ENCODE measurements at regions not wholly inside any gene's neighbourhood (a gene's known extent, or its start where the extent isn't known, plus 50 kb on each side); places are given as distances from the start of the nearest gene placed in this dataset.

- Histone ChIP-seq H3K9me3 (ENCODE audit: control insufficient read depth, low read length) (no peaks in the 10 kb centered on the region), H3K4me1 (ENCODE audit: control insufficient read depth, insufficient read depth, low read length, poor library complexity, severe bottlenecking) (no peaks in the 10 kb centered on the region), H3K4me3 (ENCODE audit: extremely low read depth, insufficient read depth, low read length, poor library complexity, severe bottlenecking) (no peak overlapping the region), H3K36me3 (ENCODE audit: control insufficient read depth, insufficient read depth, low read length) (no peaks in the 10 kb centered on the region), H3K27ac (ENCODE audit: low read depth, low read length, severe bottlenecking) (no peak overlapping the region)
- WGBS, 2 experiments (ENCODE audit: insufficient coverage in 2 of 2) = 100% methylated on average over 3 to 4 of the region's 4 CpGs
Observed at GRCh38 chr1:195946500-195946899, 661.7 kb downstream of the KCNT2 start.

DNA sequence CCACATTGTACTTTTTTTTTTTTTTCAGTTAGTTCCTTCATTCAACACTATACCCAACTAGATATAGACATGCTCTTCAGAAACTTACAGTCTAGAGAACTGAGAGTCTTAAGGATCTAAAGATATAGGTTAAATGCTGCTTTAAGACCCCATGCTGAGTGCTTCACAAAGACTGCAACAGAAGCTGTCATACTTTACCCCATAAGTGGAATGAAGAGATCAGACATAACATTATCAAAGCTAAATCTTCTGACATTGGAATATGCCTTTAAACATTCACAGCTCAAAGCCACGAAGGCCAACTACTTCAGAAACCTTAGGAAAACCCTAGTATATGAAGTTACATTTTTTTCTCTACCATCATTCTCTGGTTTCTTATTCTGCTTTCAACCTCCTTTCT, 666.4 kb downstream of the KCNT2 start:
- WGBS, 2 experiments (ENCODE audit: insufficient coverage in 2 of 2) = 75 to 92% methylated on average over 1 of the region's 1 CpG
- H3K27ac ChIP-seq (ENCODE audit: low read depth, low read length, severe bottlenecking) = no peak overlapping the region
- H3K36me3 ChIP-seq (ENCODE audit: control insufficient read depth, insufficient read depth, low read length) = no peaks in the 10 kb centered on the region
- no peaks in the 10 kb centered on the region for H3K9me3 ChIP-seq (ENCODE audit: control insufficient read depth, low read length)
- H3K4me3 ChIP-seq (ENCODE audit: extremely low read depth, insufficient read depth, low read length, poor library complexity, severe bottlenecking) = no peak overlapping the region
- no peaks in the 10 kb centered on the region for H3K4me1 ChIP-seq (ENCODE audit: control insufficient read depth, insufficient read depth, low read length, poor library complexity, severe bottlenecking)

DNA sequence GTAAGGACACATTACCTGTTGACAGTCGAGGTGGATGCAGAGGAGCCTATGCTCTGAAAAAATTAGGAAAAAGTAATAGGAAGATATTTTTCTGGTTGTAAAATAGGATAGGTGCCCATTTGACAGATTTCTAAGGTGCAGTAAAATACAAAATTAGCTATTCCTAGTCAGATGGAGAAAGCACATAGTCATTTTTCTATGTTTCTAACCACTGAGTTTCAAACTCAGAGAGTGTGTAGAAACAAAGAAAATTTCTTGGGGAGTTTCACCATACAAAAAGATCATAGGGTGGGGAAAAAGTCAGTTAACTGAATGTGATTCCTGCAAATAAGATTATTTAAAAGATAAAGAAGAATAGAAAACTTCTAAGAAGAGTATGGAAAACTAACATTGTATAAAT, 666.9 kb downstream of the KCNT2 start:
- Histone ChIP-seq H3K4me1 (ENCODE audit: control insufficient read depth, insufficient read depth, low read length, poor library complexity, severe bottlenecking) (no peaks in the 10 kb centered on the region), H3K4me3 (ENCODE audit: extremely low read depth, insufficient read depth, low read length, poor library complexity, severe bottlenecking) (no peak overlapping the region), H3K36me3 (ENCODE audit: control insufficient read depth, insufficient read depth, low read length) (no peaks in the 10 kb centered on the region), H3K27ac (ENCODE audit: low read depth, low read length, severe bottlenecking) (no peak overlapping the region), H3K9me3 (ENCODE audit: control insufficient read depth, low read length) (no peaks in the 10 kb centered on the region)
- 100% methylated on average over 1 of the region's 1 CpG; no CpG with 5 or more reads in 1 of the 2 experiments for WGBS, 2 experiments (ENCODE audit: insufficient coverage in 2 of 2)

- Histone ChIP-seq H3K4me1 (ENCODE audit: control insufficient read depth, insufficient read depth, low read length, poor library complexity, severe bottlenecking) (no peaks in the 10 kb centered on the region), H3K27ac (ENCODE audit: low read depth, low read length, severe bottlenecking) (no peak overlapping the region), H3K9me3 (ENCODE audit: control insufficient read depth, low read length) (no peaks in the 10 kb centered on the region), H3K4me3 (ENCODE audit: extremely low read depth, insufficient read depth, low read length, poor library complexity, severe bottlenecking) (no peak overlapping the region), H3K36me3 (ENCODE audit: control insufficient read depth, insufficient read depth, low read length) (no peaks in the 10 kb centered on the region)
- 80% methylated on average over 1 of the region's 3 CpGs; no CpG with 5 or more reads in 1 of the 2 experiments for WGBS, 2 experiments (ENCODE audit: insufficient coverage in 2 of 2)
Observed at GRCh38 chr1:195939844-195940243, 668.4 kb downstream of the KCNT2 start.

- no peak overlapping the region for H3K27ac ChIP-seq (ENCODE audit: low read depth, low read length, severe bottlenecking)
- H3K4me3 ChIP-seq (ENCODE audit: extremely low read depth, insufficient read depth, low read length, poor library complexity, severe bottlenecking) = no peak overlapping the region
- 100% methylated on average over 2 of the region's 10 CpGs; no CpG with 5 or more reads in 1 of the 2 experiments for WGBS, 2 experiments (ENCODE audit: insufficient coverage in 2 of 2)
- H3K9me3 ChIP-seq (ENCODE audit: control insufficient read depth, low read length) = no peaks in the 10 kb centered on the region
- H3K4me1 ChIP-seq (ENCODE audit: control insufficient read depth, insufficient read depth, low read length, poor library complexity, severe bottlenecking) = no peaks in the 10 kb centered on the region
- no peaks in the 10 kb centered on the region for H3K36me3 ChIP-seq (ENCODE audit: control insufficient read depth, insufficient read depth, low read length)
Observed at GRCh38 chr1:195934817-195935553, 673.3 kb downstream of the KCNT2 start.

DNA sequence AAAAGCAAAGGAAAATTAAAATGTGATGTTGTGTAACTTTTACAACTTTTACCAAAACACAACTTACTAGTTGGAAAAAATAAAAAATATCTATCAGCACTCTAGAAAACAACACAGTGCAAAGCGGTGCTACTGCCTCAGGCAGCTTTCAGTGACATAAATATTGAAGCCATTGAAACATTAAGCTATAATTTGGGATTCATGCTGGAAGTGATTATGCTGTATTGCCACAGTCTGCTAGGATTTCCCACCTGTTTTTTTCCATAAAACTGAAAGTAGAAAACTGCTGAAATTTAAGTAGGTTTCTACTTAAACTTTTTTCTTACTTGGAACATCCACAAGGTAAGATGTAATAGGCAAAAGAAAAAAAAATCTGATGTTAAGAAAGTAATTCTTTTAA, 674.4 kb downstream of the KCNT2 start:
- Histone ChIP-seq H3K4me1 (ENCODE audit: control insufficient read depth, insufficient read depth, low read length, poor library complexity, severe bottlenecking) (no peaks in the 10 kb centered on the region), H3K4me3 (ENCODE audit: extremely low read depth, insufficient read depth, low read length, poor library complexity, severe bottlenecking) (no peak overlapping the region), H3K27ac (ENCODE audit: low read depth, low read length, severe bottlenecking) (no peak overlapping the region), H3K36me3 (ENCODE audit: control insufficient read depth, insufficient read depth, low read length) (no peaks in the 10 kb centered on the region), H3K9me3 (ENCODE audit: control insufficient read depth, low read length) (no peaks in the 10 kb centered on the region)
- 100% methylated on average over 1 of the region's 1 CpG; no CpG with 5 or more reads in 1 of the 2 experiments for WGBS, 2 experiments (ENCODE audit: insufficient coverage in 2 of 2)

DNA sequence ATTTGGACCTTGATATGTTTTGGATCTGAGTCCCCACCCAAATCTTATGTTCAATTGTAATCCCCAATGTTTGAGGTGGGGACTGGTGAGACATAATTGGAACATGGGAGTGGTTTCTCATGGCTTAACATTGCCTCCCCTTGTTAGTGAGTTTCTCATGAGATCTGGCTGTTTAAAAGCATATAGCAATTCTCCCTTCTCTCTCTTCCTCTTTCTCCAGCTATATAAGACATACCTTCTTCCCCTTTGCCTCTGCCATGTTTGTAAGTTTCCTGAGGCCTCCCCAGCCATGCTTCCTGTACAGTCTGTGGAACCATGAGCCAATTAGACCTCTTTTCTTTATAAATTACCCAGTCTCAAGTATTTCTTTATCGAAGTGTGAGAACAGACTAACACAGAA, 692.4 kb downstream of the KCNT2 start:
- Histone ChIP-seq H3K4me3 (ENCODE audit: extremely low read depth, insufficient read depth, low read length, poor library complexity, severe bottlenecking) (no peak overlapping the region), H3K27ac (ENCODE audit: low read depth, low read length, severe bottlenecking) (no peak overlapping the region), H3K4me1 (ENCODE audit: control insufficient read depth, insufficient read depth, low read length, poor library complexity, severe bottlenecking) (no peaks in the 10 kb centered on the region), H3K36me3 (ENCODE audit: control insufficient read depth, insufficient read depth, low read length) (no peaks in the 10 kb centered on the region), H3K9me3 (ENCODE audit: control insufficient read depth, low read length) (no peaks in the 10 kb centered on the region)
- 80% methylated on average over 1 of the region's 1 CpG; no CpG with 5 or more reads in 1 of the 2 experiments for WGBS, 2 experiments (ENCODE audit: insufficient coverage in 2 of 2)

- Histone ChIP-seq H3K4me1 (ENCODE audit: control insufficient read depth, insufficient read depth, low read length, poor library complexity, severe bottlenecking) (no peaks in the 10 kb centered on the region), H3K36me3 (ENCODE audit: control insufficient read depth, insufficient read depth, low read length) (no peaks in the 10 kb centered on the region), H3K4me3 (ENCODE audit: extremely low read depth, insufficient read depth, low read length, poor library complexity, severe bottlenecking) (no peak overlapping the region), H3K9me3 (ENCODE audit: control insufficient read depth, low read length) (no peaks in the 10 kb centered on the region), H3K27ac (ENCODE audit: low read depth, low read length, severe bottlenecking) (no peak overlapping the region)
- WGBS, 2 experiments (ENCODE audit: insufficient coverage in 2 of 2) = 90% methylated on average over 2 of the region's 6 CpGs; no CpG with 5 or more reads in 1 of the 2 experiments
Observed at GRCh38 chr1:195909061-195909460, 699.2 kb downstream of the KCNT2 start.

- no peaks in the 10 kb centered on the region for H3K36me3 ChIP-seq (ENCODE audit: control insufficient read depth, insufficient read depth, low read length)
- no peak overlapping the region for H3K27ac ChIP-seq (ENCODE audit: low read depth, low read length, severe bottlenecking)
- H3K9me3 ChIP-seq (ENCODE audit: control insufficient read depth, low read length) = no peaks in the 10 kb centered on the region
- WGBS, 2 experiments (ENCODE audit: insufficient coverage in 2 of 2) = no CpG with 5 or more reads among the region's 1 CpG
- H3K4me1 ChIP-seq (ENCODE audit: control insufficient read depth, insufficient read depth, low read length, poor library complexity, severe bottlenecking) = no peaks in the 10 kb centered on the region
- H3K4me3 ChIP-seq (ENCODE audit: extremely low read depth, insufficient read depth, low read length, poor library complexity, severe bottlenecking) = no peak overlapping the region
Observed at GRCh38 chr1:195908121-195908520, 700.1 kb downstream of the KCNT2 start.

DNA sequence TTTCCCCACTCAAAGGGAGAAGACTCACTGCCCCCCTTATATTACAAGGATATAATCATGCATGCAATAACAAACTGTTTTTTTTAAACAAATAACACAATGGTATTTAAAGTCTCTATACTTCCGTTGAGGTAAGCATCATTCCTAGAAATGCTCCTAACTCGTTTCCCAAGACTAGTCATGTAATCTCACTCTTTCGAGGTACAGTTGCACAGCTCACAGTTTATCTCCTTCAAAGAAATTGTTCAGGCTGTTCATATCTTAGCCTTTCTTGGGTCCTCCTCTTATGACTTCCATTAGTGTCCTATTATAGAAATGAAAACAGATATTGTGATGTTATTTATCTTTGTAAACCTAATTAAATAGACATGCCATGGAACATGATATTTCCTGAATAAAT, 705.0 kb downstream of the KCNT2 start:
- Histone ChIP-seq H3K36me3 (ENCODE audit: control insufficient read depth, insufficient read depth, low read length) (no peaks in the 10 kb centered on the region), H3K4me3 (ENCODE audit: extremely low read depth, insufficient read depth, low read length, poor library complexity, severe bottlenecking) (no peak overlapping the region), H3K9me3 (ENCODE audit: control insufficient read depth, low read length) (no peaks in the 10 kb centered on the region), H3K4me1 (ENCODE audit: control insufficient read depth, insufficient read depth, low read length, poor library complexity, severe bottlenecking) (peaks cover 6% of the 10 kb centered on the region), H3K27ac (ENCODE audit: low read depth, low read length, severe bottlenecking) (no peak overlapping the region)
- WGBS, 2 experiments (ENCODE audit: insufficient coverage in 2 of 2) = 84 to 97% methylated on average over 2 to 3 of the region's 3 CpGs

DNA sequence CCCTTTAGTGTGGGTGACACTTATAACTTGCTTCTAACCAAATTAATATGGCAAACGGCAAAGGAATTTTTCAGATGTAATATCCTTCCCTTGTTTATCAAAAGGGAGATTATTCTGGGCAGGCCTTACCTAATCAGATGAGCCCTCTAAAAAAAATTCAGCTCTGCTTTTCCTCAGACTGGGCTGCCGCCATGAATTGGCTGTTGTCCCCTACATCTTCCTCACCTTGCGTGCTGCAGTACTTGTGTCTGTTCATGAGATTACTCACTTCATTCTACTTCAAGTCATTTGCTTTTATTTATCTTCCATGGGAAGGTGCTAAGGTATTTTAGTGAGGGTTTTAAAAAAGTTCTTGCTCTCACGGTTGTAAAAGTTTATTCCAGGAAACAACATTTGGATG, 705.5 kb downstream of the KCNT2 start:
- Histone ChIP-seq H3K27ac (ENCODE audit: low read depth, low read length, severe bottlenecking) (no peak overlapping the region), H3K36me3 (ENCODE audit: control insufficient read depth, insufficient read depth, low read length) (no peaks in the 10 kb centered on the region), H3K4me3 (ENCODE audit: extremely low read depth, insufficient read depth, low read length, poor library complexity, severe bottlenecking) (no peak overlapping the region), H3K9me3 (ENCODE audit: control insufficient read depth, low read length) (no peaks in the 10 kb centered on the region), H3K4me1 (ENCODE audit: control insufficient read depth, insufficient read depth, low read length, poor library complexity, severe bottlenecking) (peaks cover 6% of the 10 kb centered on the region)
- WGBS, 2 experiments (ENCODE audit: insufficient coverage in 2 of 2) = 93 to 100% methylated on average over 1 to 3 of the region's 4 CpGs
